ENCODE measurements at regions not wholly inside any gene's neighbourhood (a gene's known extent, or its start where the extent isn't known, plus 50 kb on each side); places are given as distances from the start of the nearest gene placed in this dataset.

DNA sequence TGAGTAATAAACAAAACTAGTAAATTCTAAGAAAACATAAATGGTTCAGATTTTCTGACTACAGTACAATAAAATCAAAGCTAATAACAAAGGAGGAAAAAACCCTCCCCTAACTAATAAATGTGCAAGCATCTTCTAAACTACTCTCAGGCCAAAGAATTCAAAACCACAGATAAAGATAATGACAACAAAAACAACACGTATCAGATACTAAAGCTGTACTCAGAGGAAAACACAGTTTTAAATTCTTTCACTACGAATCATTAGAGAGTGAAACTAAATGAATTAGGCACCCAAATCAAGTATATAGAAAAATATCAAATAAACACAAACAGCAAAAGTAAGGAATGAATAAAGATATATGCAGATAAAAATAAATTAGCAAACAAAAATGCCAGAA, 200.9 kb downstream of the TEX36 start:
- intact Hi-C loops (cut with micrococcal nuclease; ENCODE audit: unreplicated experiment) (no loop called here), in situ Hi-C loops (cut with MboI) (no loop called here)
- ChIA-PET CTCF (interaction anchor here (0.6 to 1.2 kb wide), 2 partner anchors 9 to 32 kb away, joined by 3 read pairs; no protein-coding TSS in a partner anchor), POLR2A (no interaction called here), SMC1A (ENCODE audit: uncharacterized antibody, unreplicated experiment) (no interaction called here), RAD21 (ENCODE audit: unreplicated experiment) (no interaction called here)
- ATAC-seq (no peak), FAIRE-seq (no peak), DNase-seq (ENCODE audit: low read depth, low spot score) (no peak)
- TF ChIP-seq BACH1 (IDR thresholded peaks at IDR 0.05; ENCODE audit: borderline replicate concordance) (no peak), EED (IDR thresholded peaks at IDR 0.05; ENCODE audit: low read depth) (no peak), MEF2A (IDR thresholded peaks at IDR 0.05; ENCODE audit: insufficient read depth, low read depth, low read length) (no peak), HDGF (IDR thresholded peaks at IDR 0.05) (no peak), KLF5 (IDR thresholded peaks at IDR 0.05; ENCODE audit: partially characterized antibody) (no peak), CBX3 (IDR thresholded peaks at IDR 0.05; ENCODE audit: borderline replicate concordance, low read depth) (no peak), SMARCA5 (IDR thresholded peaks at IDR 0.05) (no peak), TBL1XR1 (IDR thresholded peaks at IDR 0.05; ENCODE audit: low read depth, low read length) (no peak), SUZ12 (IDR thresholded peaks at IDR 0.05; ENCODE audit: unreplicated experiment) (no peak), SRF (IDR thresholded peaks at IDR 0.05; ENCODE audit: low read depth in 2 of 2, low read length in 2 of 2) (no peak), NR2F1 (conservative IDR thresholded peaks at IDR 0.05) (no peak), GABPA (IDR thresholded peaks at IDR 0.05; ENCODE audit: low read depth) (no peak), IKZF1 (conservative IDR thresholded peaks at IDR 0.05) (no peak)
- TF ChIP-seq, protein P1, sequence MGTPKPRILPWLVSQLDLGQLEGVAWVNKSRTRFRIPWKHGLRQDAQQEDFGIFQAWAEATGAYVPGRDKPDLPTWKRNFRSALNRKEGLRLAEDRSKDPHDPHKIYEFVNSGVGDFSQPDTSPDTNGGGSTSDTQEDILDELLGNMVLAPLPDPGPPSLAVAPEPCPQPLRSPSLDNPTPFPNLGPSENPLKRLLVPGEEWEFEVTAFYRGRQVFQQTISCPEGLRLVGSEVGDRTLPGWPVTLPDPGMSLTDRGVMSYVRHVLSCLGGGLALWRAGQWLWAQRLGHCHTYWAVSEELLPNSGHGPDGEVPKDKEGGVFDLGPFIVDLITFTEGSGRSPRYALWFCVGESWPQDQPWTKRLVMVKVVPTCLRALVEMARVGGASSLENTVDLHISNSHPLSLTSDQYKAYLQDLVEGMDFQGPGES (IDR thresholded peaks at IDR 0.05), result no peak
- TF ChIP-seq, protein P2, sequence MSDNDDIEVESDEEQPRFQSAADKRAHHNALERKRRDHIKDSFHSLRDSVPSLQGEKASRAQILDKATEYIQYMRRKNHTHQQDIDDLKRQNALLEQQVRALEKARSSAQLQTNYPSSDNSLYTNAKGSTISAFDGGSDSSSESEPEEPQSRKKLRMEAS (IDR thresholded peaks at IDR 0.05; ENCODE audit: low read depth, low read length), result no peak
- TF ChIP-seq, protein P3, sequence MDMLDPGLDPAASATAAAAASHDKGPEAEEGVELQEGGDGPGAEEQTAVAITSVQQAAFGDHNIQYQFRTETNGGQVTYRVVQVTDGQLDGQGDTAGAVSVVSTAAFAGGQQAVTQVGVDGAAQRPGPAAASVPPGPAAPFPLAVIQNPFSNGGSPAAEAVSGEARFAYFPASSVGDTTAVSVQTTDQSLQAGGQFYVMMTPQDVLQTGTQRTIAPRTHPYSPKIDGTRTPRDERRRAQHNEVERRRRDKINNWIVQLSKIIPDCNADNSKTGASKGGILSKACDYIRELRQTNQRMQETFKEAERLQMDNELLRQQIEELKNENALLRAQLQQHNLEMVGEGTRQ (IDR thresholded peaks at IDR 0.05; ENCODE audit: borderline replicate concordance, low read depth, low read length), result no peak
- TF ChIP-seq, protein P4, sequence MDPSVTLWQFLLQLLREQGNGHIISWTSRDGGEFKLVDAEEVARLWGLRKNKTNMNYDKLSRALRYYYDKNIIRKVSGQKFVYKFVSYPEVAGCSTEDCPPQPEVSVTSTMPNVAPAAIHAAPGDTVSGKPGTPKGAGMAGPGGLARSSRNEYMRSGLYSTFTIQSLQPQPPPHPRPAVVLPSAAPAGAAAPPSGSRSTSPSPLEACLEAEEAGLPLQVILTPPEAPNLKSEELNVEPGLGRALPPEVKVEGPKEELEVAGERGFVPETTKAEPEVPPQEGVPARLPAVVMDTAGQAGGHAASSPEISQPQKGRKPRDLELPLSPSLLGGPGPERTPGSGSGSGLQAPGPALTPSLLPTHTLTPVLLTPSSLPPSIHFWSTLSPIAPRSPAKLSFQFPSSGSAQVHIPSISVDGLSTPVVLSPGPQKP (IDR thresholded peaks at IDR 0.05; ENCODE audit: low read depth, low read length), result no peak
- TF ChIP-seq, protein P5, sequence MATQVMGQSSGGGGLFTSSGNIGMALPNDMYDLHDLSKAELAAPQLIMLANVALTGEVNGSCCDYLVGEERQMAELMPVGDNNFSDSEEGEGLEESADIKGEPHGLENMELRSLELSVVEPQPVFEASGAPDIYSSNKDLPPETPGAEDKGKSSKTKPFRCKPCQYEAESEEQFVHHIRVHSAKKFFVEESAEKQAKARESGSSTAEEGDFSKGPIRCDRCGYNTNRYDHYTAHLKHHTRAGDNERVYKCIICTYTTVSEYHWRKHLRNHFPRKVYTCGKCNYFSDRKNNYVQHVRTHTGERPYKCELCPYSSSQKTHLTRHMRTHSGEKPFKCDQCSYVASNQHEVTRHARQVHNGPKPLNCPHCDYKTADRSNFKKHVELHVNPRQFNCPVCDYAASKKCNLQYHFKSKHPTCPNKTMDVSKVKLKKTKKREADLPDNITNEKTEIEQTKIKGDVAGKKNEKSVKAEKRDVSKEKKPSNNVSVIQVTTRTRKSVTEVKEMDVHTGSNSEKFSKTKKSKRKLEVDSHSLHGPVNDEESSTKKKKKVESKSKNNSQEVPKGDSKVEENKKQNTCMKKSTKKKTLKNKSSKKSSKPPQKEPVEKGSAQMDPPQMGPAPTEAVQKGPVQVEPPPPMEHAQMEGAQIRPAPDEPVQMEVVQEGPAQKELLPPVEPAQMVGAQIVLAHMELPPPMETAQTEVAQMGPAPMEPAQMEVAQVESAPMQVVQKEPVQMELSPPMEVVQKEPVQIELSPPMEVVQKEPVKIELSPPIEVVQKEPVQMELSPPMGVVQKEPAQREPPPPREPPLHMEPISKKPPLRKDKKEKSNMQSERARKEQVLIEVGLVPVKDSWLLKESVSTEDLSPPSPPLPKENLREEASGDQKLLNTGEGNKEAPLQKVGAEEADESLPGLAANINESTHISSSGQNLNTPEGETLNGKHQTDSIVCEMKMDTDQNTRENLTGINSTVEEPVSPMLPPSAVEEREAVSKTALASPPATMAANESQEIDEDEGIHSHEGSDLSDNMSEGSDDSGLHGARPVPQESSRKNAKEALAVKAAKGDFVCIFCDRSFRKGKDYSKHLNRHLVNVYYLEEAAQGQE (IDR thresholded peaks at IDR 0.05; ENCODE audit: low read depth, low read length), result no peak
- TF ChIP-seq, protein P6, sequence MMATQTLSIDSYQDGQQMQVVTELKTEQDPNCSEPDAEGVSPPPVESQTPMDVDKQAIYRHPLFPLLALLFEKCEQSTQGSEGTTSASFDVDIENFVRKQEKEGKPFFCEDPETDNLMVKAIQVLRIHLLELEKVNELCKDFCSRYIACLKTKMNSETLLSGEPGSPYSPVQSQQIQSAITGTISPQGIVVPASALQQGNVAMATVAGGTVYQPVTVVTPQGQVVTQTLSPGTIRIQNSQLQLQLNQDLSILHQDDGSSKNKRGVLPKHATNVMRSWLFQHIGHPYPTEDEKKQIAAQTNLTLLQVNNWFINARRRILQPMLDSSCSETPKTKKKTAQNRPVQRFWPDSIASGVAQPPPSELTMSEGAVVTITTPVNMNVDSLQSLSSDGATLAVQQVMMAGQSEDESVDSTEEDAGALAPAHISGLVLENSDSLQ (IDR thresholded peaks at IDR 0.05), result no peak
- Histone ChIP-seq H3K27me3 (replicated peaks in 1 of 2; ENCODE audit: control insufficient read depth in 2 of 2, insufficient read depth in 2 of 2, low read length in 1 of 2) (no peaks in the 10 kb centered on the region), H3K36me3 (ENCODE audit: control insufficient read depth in 2 of 2, insufficient read depth in 2 of 2, low read length in 1 of 2) (no peaks in the 10 kb centered on the region), H3K4me1 (ENCODE audit: control insufficient read depth, insufficient read depth, low read length) (no peaks in the 10 kb centered on the region), H4K20me1 (ENCODE audit: control insufficient read depth, insufficient read depth) (no peaks in the 10 kb centered on the region), H2AFZ (ENCODE audit: control insufficient read depth, low read depth, low read length) (no peak overlapping the region), H3K4me2 (ENCODE audit: control insufficient read depth, insufficient read depth) (no peak overlapping the region), H3K4me3 (no peak overlapping the region), H3K27ac (ENCODE audit: control insufficient read depth, insufficient read depth) (no peak overlapping the region), H3K9ac (ENCODE audit: control insufficient read depth, insufficient read depth, low read length) (no peak overlapping the region), H3K9me3 (replicated peaks; ENCODE audit: control insufficient read depth, insufficient read depth, low read length) (no peaks in the 10 kb centered on the region), H3K79me2 (ENCODE audit: control insufficient read depth, insufficient read depth, low read length) (no peaks in the 10 kb centered on the region)
- no TSS peak for BruUV-seq (replicated peaks)
- 3% methylated on average over 2 of the region's 2 CpGs for WGBS (ENCODE audit: insufficient coverage, insufficient replicate concordance, low lambda C conversion rate, missing lambda C conversion rate)
